ENCODE measurements at regions not wholly inside any gene's neighbourhood (a gene's known extent, or its start where the extent isn't known, plus 50 kb on each side); places are given as distances from the start of the nearest gene placed in this dataset.

GRCh38 chr5:2895196-2895595 lies 143.7 kb upstream of the IRX2 start:
- TF ChIP-seq SMAD3 (CRISPR knock-in tag; IDR thresholded peaks at IDR 0.05; ENCODE audit: borderline replicate concordance) = no peak
- no peak for TF ChIP-seq ERG (CRISPR knock-in tag; IDR thresholded peaks at IDR 0.05)
- no peak for TF ChIP-seq TCF7 (CRISPR knock-in tag; IDR thresholded peaks at IDR 0.05; ENCODE audit: low read depth)
- TF ChIP-seq MAX (CRISPR knock-in tag; IDR thresholded peaks at IDR 0.05) = no peak
- no peak for TF ChIP-seq CBFB (CRISPR knock-in tag; IDR thresholded peaks at IDR 0.05; ENCODE audit: low read depth)
- no peak for TF ChIP-seq CTCF (IDR thresholded peaks at IDR 0.05)
- no peak for TF ChIP-seq TP53 (CRISPR knock-in tag; IDR thresholded peaks at IDR 0.05)
- TF ChIP-seq, protein P1, sequence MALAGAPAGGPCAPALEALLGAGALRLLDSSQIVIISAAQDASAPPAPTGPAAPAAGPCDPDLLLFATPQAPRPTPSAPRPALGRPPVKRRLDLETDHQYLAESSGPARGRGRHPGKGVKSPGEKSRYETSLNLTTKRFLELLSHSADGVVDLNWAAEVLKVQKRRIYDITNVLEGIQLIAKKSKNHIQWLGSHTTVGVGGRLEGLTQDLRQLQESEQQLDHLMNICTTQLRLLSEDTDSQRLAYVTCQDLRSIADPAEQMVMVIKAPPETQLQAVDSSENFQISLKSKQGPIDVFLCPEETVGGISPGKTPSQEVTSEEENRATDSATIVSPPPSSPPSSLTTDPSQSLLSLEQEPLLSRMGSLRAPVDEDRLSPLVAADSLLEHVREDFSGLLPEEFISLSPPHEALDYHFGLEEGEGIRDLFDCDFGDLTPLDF (CRISPR knock-in tag; IDR thresholded peaks at IDR 0.05) = no peak

Data from WTC11 (cell line).